K562 (cell line): ENCODE measurements at regions not wholly inside any gene's neighbourhood (a gene's known extent, or its start where the extent isn't known, plus 50 kb on each side); places are given as distances from the start of the nearest gene placed in this dataset.

Experiments used
- ATF3 ChIP-seq, 2 experiments: fragments of 450-650 bp in 1 of 2; sonication (generic) in 1 of 2; formaldehyde crosslinking in 1 of 2; IDR thresholded peaks in 1 of 2; conservative IDR thresholded peaks in 1 of 2; 2 replicates each; pipeline versions ENCODE4 v1.6.1 to v1.8.1; 2016 to 2023; ENCODE audit warnings: mild to moderate bottlenecking in 2 of 2, moderate library complexity in 2 of 2, inconsistent platforms in 1 of 2, missing genetic modification reagents in 1 of 2
- CREB1 ChIP-seq, 2 experiments: sonication (generic) in 1 of 2; formaldehyde crosslinking in 1 of 2; IDR thresholded peaks; 2 replicates each; pipeline versions ENCODE4 v1.6.1 to v1.8.0; 2012 to 2022; ENCODE audit warnings: inconsistent platforms in 1 of 2, mild to moderate bottlenecking in 1 of 2, missing genetic modification reagents in 1 of 2, moderate library complexity in 1 of 2
- GTF2F1 ChIP-seq: IDR thresholded peaks from 2 replicates; pipeline ENCODE4 v1.6.1; 2011; ENCODE audit warnings: low read depth, low read length, improper control_type of control experiment
- HMG20B ChIP-seq: fragments of 250-450 bp; sonication (Bioruptor Pico); IDR thresholded peaks from 2 replicates; pipeline ENCODE4 v1.5.0; 2021; ENCODE audit warnings: mild to moderate bottlenecking
- TAF1 ChIP-seq: IDR thresholded peaks from 2 replicates; pipeline ENCODE4 v1.6.1; 2011; ENCODE audit warnings: mild to moderate bottlenecking, low read length, moderate library complexity; ENCODE audit not compliant: insufficient read depth, control insufficient read depth, severe bottlenecking; ENCODE audit errors: extremely low read depth
- TEAD4 ChIP-seq, 2 experiments: sonication (generic) in 1 of 2; formaldehyde crosslinking in 1 of 2; IDR thresholded peaks; 2 replicates each; pipeline versions ENCODE4 v1.6.1 to v1.8.0; 2012 to 2022; ENCODE audit warnings: borderline replicate concordance in 1 of 2, inconsistent platforms in 1 of 2, low read length in 1 of 2, mild to moderate bottlenecking in 1 of 2, missing genetic modification reagents in 1 of 2
- YBX1 ChIP-seq: fragments of 450-650 bp; IDR thresholded peaks from 2 replicates; pipeline ENCODE4 v1.7.1; 2016; ENCODE audit warnings: mild to moderate bottlenecking
- ZBTB17 ChIP-seq: fragments of 450-650 bp; formaldehyde crosslinking; IDR thresholded peaks from 2 replicates; pipeline ENCODE4 v1.4.0; 2020; ENCODE audit warnings: mild to moderate bottlenecking
- ZNF512 ChIP-seq: IDR thresholded peaks from 2 replicates; pipeline ENCODE4 v1.6.1; 2016; ENCODE audit warnings: missing genetic modification characterization, missing compliant biosample characterization
- TF ChIP-seq, protein P1 (sequence below), 3 experiments: IDR thresholded peaks in 2 of 3; conservative IDR thresholded peaks in 1 of 3; 2 replicates each; pipeline ENCODE4 v1.5.1; 2011 to 2012; ENCODE audit warnings: low read length in 3 of 3, mild to moderate bottlenecking in 3 of 3, control low read depth in 2 of 3, improper control_type of control experiment in 1 of 3, inconsistent platforms in 1 of 3, low read depth in 1 of 3, mixed read lengths in 1 of 3, moderate library complexity in 1 of 3; ENCODE audit not compliant: insufficient read depth in 2 of 3
- TF ChIP-seq, protein P2 (sequence below): sonication (generic); IDR thresholded peaks from 2 replicates; pipeline ENCODE4 v1.6.1; 2016
- TF ChIP-seq, protein P3 (sequence below): fragments of 450-650 bp; IDR thresholded peaks from 2 replicates; pipeline ENCODE4 v1.6.1; 2016; ENCODE audit warnings: low read depth, mild to moderate bottlenecking, moderate library complexity

DNA sequence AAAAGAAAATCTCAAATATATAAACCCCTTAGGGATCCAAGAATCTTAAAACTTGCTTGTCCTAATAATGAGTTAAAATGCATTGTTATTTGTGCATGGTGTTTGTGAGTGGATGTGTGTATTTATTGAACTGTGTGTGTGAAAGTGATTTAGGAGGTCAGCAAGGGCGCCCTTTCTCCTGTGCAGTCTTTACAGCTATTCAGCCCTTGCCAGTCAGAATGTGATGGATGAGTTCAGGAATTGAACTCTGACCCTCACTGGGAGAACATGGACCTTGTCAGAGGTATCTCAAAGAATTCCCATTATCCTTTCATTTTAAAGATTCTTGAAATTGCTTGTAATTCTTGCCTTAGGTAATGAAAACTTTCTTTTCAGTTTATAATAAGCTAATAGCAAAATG, 493.0 kb upstream of the ADGRL4 start:
- no peak for TF ChIP-seq YBX1
- no peak for TF ChIP-seq TAF1
- TF ChIP-seq ATF3 (IDR thresholded peaks at IDR 0.05) = no peak
- no peak for TF ChIP-seq ATF3 (CRISPR knock-in tag; conservative IDR thresholded peaks at IDR 0.05)
- TF ChIP-seq HMG20B (CRISPR knock-in tag) = no peak
- no peak for TF ChIP-seq ZNF512
- TF ChIP-seq TEAD4 (IDR thresholded peaks at IDR 0.05; ENCODE audit: low read length) = no peak
- TF ChIP-seq TEAD4 (CRISPR knock-in tag; IDR thresholded peaks at IDR 0.05; ENCODE audit: borderline replicate concordance) = no peak
- TF ChIP-seq, protein P1, sequence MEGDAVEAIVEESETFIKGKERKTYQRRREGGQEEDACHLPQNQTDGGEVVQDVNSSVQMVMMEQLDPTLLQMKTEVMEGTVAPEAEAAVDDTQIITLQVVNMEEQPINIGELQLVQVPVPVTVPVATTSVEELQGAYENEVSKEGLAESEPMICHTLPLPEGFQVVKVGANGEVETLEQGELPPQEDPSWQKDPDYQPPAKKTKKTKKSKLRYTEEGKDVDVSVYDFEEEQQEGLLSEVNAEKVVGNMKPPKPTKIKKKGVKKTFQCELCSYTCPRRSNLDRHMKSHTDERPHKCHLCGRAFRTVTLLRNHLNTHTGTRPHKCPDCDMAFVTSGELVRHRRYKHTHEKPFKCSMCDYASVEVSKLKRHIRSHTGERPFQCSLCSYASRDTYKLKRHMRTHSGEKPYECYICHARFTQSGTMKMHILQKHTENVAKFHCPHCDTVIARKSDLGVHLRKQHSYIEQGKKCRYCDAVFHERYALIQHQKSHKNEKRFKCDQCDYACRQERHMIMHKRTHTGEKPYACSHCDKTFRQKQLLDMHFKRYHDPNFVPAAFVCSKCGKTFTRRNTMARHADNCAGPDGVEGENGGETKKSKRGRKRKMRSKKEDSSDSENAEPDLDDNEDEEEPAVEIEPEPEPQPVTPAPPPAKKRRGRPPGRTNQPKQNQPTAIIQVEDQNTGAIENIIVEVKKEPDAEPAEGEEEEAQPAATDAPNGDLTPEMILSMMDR (IDR thresholded peaks at IDR 0.05 in 2 of 3, conservative IDR thresholded peaks at IDR 0.05 in 1 of 3; ENCODE audit: insufficient read depth in 2 of 3, low read depth in 1 of 3, low read length in 3 of 3) = no peak
- TF ChIP-seq, protein P2, sequence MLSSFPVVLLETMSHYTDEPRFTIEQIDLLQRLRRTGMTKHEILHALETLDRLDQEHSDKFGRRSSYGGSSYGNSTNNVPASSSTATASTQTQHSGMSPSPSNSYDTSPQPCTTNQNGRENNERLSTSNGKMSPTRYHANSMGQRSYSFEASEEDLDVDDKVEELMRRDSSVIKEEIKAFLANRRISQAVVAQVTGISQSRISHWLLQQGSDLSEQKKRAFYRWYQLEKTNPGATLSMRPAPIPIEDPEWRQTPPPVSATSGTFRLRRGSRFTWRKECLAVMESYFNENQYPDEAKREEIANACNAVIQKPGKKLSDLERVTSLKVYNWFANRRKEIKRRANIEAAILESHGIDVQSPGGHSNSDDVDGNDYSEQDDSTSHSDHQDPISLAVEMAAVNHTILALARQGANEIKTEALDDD = no peak
- no peak for TF ChIP-seq GTF2F1
- no peak for TF ChIP-seq CREB1 (IDR thresholded peaks at IDR 0.05)
- no peak for TF ChIP-seq CREB1 (CRISPR knock-in tag; IDR thresholded peaks at IDR 0.05)
- no peak for TF ChIP-seq ZBTB17 (CRISPR knock-in tag)
- TF ChIP-seq, protein P3, sequence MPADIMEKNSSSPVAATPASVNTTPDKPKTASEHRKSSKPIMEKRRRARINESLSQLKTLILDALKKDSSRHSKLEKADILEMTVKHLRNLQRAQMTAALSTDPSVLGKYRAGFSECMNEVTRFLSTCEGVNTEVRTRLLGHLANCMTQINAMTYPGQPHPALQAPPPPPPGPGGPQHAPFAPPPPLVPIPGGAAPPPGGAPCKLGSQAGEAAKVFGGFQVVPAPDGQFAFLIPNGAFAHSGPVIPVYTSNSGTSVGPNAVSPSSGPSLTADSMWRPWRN = no peak
